Activated T-helper 1 cell treated with Interleukin-2 at 50 U/mL for 16 hours (primary cell): ENCODE measurements at regions not wholly inside any gene's neighbourhood (a gene's known extent, or its start where the extent isn't known, plus 50 kb on each side); places are given as distances from the start of the nearest gene placed in this dataset.
"Not testable (repeated sequence)": the region's sequence is repeated elsewhere in the genome, so short reads cannot be mapped to it uniquely, and the experiment has no call there.

Experiments used
- DNase-seq: peaks from one replicate; pipeline ENCODE4 v3.0.0-alpha.2; 2020; ENCODE audit warnings: low read depth

DNA sequence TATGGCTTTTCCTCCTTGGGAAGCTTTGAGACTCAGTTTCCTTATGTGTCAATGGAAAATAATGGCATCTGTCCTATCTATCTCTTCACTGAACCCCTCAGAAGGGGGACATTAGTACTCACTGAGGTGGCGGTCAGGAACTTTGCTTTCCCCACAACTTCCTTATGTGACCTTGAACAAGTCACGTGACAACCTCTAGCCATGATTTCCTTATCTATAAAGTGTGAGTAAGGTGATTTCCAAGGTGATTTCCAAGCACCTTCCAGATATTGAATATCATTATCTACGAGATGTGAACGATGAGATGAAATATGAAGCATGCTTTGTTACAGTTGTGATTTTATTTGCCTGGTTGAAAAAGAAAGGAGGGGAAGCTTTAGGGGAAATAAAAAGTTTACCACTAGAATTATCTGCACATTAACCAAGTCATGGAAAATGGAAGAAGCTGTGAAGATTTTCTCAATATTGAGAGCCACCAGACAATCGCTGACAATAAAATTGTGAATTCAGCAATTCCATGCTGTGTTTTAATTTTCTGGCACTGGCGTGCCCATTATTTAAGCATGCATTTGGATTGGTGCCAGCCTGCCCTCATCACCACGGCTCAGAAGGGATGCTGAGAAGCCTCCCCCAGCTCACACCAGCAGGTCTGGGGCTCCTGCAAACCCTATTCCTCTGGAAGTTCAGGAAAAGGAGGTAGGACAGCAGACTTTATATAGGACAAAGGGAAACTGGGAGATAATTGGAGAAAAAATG lies 255.3 kb downstream of the CD83 start:
- no peak for DNase-seq

DNA sequence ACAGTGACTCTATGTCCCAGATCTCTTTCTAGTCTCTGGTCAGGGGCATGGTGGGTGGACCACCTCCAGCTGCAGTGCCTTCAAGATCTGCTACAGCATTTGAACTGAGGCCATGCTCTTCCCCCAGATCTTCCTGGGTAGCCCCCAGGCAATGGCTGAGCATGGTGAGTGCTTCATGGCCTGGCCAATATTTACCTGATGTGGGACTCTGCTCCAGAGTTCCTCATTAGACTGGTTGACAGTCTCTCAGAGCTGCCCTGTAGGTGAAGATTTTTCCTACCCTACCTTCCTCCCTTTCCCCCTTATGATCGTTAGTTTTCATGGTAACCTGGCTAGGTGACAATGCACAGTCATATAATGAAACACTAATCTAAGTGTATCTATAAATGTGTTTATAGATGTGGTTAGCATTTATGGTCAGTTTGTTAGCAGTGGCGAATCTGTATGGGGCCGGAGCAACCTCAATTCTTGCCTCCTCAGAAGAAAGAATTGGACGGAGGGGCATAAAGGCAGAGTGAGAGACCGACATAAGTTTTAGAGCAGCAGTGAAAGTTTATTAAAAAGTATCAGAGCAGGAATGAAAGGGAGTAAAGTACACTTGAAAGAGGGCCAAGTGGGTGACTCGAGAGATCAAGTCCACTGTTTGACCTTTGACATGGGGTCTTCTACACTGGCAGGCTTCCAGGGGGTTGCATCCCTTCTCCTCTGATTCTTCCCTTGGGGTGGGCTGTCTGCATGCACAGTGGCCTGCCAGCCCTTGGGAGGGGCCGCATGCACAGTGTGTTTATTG lies 256.3 kb downstream of the CD83 start:
- no peak for DNase-seq

DNA sequence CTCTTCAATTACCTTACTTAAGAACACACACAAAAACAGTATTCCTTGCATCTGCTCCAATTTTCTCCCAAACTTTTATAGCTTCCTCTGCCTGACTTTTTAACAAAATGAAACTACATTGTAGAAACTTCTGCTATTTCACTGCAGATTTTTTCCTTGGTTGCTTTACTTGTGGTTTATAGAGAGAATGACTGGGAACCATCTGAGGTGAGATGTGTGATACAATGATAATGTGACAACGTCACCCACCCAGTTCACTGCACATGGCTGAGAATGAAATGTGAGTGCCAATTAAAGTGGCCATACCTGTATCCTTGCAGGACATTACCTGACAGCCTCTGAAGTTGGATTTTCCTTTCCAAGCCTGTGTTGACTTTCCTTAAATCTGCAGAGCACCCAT lies 258.4 kb downstream of the CD83 start:
- no peak for DNase-seq

DNA sequence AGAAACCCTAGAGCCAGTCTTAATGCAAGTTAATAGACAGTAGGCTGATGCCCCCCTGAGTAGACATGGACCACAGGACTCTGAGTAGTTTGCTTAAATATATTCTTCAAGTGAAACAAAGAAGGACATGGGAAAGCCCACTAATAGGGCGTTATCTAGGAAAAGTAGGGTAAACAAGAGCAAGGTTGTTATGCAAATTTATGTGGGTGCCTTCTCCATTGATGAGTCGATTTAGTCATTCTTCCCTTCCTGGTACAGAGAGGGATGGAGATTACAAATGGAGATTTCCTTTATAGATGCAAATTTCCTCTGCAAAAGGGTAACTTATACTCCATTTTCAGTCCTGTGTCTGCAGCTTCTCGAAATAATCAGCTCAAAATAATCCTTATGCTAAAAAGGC lies 262.0 kb downstream of the CD83 start:
- DNase-seq: no peak

DNA sequence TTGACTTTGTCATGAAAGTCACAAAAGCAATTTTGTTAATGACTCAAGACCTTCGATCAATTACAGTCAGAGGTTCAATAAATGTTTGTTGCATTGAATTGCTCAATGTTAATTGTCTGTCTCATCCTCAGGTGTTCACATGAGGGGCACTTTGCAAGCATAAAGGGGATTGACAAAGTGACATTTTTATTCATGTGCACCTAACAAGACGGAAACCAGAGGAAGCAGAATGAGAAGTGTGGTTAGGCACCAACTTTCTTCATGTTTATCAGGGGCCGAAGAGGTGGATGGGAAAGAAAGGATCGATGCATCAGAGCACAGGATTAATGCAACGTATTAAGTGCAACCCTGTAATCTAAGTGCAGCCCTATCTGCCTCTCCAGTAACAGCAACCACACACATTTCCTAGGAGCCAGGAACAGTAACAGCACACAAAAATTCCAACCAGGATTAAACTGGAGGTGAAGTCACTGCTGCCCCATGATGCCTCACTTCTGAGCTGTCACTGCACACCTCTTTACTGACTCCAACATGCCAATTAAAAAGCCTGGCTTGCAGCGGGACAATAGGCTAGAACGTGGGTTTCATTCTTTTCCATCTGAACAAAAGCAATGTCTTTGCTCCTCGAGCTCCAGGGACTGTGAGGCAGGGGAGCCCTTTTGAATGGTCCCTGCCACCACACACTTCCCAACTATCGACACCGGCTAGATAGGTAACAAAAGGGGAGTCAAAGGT lies 262.7 kb downstream of the CD83 start:
- DNase-seq: no peak

DNA sequence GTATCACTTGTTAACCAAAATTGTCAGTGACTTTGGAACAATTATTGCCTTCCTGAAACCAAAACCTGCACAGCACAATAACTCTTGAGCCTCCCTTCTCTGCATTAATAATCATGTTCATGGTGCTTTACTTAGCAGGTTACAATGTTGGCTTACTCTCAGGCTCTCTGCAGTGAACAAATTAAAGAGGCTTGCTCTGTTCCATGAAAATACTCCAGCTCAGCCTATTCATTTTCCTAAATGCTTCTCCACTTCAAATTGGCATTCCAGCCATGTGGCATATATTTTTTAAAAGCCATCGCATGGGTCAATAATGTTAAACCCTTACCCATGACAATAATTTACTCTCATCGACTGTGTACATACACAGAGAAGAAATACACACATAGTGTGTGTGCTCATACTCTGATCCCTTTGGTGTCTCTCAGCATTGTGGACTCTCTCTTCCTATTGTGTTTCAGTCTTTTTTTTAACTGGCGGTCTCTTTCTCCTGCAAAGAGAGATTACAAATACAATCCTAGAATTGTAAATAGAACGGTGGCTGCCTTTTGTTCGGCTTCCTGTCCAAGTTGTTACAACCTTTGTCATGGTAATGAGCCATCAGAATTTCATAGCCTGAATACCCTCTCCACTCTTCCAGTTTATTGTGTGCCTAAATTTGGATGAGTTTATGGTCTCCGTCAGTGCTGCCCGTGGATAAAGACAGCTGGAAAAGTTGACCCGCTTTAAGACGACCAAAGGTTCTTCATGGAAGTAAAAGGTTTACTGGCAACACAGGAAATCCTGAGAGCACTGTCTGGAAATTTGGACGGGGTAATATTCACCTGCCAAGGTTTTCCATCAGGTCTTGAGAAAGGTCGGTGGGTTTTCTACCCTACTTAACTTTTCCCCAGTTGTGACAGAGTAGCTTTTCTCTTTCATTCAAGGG lies 263.6 kb downstream of the CD83 start:
- DNase-seq: no peak

DNA sequence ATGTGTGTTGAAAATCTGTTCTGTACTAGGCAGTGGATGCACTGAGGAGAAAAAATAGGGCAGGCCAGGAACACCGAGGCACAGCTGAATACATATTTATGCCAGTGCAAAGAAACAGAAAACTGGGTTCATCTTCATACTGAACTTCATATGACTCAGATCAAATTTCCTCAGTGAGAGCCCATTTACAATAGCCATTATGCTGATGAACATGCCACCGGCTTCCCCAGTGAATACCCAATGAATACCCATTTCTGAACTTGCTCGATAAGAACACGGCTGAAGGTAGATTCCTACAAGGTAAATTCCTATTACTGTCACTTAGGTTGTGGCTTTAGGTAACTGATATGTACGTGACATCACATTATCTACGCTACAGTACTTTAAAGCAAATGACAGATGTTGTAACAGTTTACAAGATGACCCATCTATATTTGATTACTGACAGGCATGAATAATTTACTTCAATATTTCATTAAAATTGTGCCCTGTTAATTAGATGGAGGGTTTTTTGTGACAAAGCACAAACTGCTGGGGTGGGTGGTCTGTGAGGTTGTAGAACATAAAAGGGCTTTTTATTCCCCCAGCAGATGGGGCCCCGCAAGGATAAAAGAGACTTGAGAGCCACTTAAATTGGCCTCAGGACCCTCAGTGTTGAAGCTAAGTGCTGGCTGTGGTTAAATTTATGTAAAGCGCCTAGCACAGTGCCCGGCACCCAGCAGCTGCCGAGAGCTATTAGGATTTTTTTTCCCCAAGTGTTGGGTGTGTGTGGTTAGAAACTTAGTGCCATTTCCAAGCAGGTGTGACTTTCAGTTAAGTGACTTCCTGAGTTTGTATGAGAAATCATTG lies 264.5 kb downstream of the CD83 start:
- no peak for DNase-seq

DNA sequence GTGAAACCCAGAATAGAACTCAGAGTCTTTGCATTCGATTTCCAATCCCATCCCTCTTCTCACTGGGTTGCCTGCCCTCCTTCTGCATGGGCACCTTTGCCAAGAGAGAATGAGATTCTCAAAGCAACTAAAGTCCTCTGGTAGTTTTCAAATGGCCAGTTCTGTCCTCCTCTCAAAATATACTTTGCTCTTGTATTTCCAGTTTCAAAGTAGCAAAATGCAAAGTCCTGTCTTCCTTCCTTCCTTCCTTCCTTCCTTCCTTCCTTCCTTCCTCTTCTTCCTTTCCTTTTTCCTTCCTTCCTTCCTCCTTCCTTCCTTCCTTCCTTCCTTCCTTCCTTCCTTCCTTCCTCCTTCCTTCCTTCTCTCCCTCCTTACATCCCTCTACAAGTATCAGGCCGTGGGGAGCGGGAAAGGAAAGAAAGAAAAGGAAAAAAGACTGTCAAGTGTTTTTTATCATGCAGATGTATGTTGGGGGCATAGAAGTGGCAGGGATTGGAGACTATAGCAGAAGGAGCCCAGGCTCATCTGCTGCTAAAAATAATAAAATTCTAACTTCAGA lies 265.2 kb downstream of the CD83 start:
- no peak for DNase-seq

DNA sequence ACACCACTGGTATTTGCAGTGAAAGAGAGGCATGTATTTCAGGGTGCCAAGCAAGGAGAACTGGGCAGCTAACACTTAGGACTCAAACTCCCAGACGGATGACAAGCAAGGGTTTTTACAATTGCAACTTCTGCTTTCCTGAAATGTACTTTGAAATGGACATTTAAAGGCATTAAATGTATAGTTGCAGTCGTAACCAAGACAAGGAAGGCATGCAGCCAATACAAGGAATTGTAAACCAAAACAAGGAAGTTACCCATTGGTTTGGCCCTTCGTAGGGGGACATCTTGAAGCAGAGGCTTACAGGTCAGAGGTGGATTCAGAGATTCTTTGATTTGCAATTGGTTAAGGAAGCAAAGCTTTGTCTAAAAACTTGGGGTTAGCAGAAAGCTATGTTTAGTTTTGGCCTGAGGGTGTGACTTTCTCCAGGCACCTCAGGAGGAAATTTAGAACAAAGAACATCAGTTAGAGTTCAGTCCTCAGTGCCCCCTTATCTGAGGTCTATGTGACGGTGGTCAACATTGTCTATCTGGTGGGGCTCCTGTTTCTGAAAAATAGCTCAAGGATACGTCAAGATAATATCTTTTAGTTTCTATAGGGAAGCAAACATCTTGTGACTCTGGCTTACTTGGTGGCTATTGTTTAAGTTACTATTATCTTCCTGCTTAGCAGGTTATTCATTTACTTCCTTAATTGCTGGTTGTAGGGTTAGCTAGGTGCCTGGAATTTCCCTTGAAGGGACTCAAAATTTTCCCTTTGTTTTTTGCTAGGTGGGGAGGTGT lies 266.0 kb downstream of the CD83 start:
- DNase-seq: no peak

DNA sequence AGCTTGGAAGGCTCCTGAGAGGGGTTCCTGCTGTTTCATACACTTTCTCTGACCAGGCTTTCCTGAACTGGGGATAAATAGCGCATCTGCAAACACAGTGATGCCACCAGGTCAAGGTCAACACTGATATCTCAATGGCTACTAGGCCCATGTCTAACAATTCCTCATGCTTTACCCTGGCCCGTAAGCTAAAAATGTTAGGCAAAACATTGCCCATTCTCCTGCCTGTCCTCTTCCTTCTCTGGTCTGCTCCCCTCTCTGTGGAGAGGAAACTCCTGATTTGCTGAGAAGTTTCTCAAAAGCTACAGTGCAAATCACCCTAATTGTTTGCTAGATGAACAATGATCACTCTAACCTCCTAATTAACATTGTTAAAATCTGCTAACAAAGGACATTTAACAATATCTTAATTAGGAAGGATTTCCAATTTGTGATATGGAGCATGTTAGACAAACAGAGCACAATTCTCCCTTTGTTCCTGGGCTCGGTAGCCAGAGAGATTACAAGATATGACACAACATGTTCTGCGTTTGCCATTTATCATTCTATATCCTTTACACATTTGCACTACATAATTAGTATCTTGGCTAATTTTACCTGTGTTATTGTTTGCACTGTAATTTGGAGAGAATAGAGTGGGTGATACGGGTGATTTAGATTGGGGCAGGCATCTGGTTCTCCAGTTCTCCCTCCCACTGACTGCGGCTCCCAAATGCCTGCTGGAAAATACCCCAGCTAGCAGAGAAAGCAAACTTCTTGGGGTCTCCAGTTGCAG lies 266.8 kb downstream of the CD83 start:
- no peak for DNase-seq

DNA sequence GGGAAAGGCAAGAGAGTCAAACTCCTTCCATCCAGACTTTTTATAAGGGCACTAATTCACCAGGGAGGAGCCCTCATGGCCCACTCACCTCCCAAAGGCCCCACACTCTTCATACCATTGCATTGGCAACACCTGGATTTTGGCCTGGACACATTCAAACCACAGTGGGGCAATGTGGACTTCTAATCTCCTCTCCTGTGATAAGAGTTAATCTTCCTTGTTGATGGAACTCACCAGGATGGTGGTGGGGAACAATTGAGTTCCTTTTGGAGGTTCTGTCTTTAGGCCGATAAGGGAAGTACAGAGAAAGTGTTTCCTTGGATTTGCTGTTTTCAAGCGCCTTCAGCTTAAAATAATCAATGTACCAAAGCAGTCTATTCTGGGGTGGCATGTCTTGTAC lies 268.7 kb downstream of the CD83 start:
- DNase-seq: no peak

DNA sequence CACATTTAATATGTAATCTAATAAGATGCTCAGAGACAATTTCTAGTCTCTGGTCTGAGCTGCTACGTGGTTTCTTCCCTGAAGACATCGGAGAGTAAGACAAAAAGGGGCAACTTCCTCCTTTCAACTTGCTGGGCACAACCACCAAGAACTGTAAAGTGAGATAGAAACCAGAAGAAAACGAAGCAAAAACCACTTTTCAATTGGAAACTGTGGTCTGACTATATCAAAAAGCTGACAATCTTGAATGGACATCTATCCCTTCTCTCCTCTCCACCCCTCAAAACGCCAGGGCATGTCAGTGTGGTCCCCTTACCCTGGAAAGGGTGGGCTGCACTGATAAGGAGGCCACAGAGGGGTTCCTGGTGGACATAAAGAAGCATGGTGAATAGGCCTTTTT lies 269.1 kb downstream of the CD83 start:
- DNase-seq: no peak

DNA sequence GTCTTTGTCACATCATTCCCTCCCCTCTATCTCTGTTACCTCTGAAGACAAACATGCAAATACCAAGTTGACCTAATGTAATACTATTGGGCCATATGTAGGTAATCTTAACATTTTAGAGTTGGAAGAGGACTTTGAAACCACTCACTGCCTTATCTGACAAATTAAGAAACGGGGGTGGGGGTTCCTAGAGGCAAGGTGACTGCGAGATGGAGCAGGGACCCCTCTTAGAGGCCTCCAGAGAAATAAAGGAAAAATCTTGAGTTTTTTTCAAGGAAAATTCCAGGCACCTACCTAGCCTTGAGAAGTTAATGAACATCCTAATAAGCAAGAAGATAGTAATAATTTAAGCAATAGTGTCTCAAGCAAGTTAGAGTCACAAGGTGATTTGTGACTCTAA lies 270.8 kb downstream of the CD83 start:
- DNase-seq: no peak

DNA sequence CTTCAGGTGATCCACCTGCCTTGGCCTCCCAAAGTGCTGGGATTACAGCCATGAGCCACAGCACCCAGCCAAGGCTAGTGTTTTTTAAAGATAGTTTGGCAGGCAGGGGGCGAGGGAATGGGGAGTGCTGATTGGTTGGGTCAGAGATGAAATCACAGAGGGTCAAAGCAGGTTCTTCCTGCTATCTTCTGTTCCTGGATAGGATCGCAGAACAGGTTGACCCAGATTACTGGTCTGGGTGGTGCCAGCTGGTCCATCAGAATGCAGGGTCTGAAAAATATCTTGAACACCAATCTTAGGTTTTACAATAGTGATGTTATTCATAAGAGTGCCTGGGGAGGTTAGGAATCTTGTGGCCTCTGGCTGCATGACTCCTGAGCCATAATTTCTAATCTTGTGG lies 272.2 kb downstream of the CD83 start:
- not testable (repeated sequence) for DNase-seq

DNA sequence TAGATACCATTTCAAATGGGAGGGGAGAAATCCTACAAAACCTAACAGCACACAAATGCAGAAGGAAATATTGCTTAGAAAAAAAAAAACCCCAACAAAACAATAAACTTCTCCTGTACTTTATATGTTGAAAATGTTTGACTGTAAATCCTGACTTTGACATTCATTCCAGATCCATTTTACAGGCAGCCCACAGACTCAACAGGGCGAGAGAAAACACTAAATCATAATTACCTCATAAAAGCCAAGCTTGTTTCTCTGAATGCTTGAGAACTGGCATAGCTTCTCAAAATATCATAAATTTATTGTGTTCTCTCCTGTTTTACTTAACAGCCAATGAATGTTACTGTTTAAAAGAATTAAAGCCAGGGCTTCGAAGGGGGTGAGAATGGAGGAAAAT lies 273.2 kb downstream of the CD83 start:
- DNase-seq: no peak

DNA sequence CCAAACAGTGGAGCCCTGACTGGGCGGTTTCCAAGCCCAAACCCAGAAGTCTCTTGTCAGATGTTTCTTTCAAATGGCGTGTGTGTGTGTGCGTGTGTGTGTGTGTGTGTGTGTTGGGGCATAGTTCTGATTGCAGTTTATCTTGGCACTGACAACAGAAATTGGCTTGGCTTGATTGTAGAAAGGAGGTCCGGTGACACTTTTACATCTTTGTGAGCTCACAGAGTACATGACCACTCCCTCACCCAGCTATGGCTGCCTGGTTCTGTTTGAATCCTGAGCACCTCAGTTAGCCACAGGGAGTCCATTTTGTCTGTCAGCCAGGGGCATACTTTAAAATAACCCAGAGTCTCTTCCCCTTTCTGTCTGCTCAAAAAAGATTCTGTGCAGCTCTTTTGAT lies 276.3 kb downstream of the CD83 start:
- no peak for DNase-seq

DNA sequence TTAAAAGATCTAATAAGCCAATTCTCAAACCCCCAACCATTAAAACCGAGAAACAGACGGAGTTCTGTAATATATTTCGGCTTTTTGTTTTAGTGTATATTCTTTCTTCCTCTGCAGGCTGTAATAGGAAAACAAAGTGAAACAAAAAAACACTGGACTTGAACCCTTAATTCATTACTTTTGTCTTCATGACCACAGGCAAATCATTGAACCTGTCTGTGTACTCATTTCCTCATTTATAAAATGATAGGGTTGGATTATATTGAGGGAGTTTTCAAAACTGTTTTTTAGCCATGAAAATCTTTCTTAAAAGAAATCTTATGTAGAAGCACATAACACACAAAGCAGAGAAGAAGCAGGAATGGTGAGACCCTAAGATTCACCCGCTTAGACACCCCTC lies 278.8 kb downstream of the CD83 start:
- no peak for DNase-seq

DNA sequence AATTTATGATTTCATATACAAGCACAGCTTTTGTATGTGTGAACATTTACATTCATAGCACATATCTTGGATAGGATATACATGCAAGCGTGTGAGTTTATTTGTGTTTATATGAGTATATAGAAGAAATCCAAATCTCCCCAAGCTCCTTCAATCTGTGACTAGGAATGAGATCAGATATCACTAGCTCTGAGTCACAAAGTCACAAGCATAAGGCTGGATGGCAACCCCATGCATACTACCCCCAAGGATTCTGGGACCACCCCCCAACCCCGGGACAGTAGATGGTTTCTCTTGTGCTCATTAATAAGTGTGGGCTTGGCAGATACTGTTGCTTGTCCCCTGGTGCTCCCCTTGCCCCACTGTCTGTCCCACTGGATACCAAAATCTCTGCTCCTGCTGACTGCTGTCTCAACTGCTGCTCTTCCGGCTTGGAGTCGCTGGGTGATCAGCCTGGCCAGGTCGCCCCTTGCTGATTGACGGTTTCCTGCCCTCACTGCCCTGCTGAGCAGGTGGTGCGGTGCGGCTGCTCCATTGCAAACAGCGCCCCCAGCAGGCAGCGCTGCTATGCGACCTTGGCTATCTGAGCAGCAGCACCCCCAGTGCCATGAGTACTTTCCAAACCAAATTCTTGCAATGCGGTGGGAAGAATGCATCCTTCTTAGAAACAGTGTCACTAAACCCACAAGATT lies 279.4 kb downstream of the CD83 start:
- DNase-seq: no peak
